ENCODE measurements at regions not wholly inside any gene's neighbourhood (a gene's known extent, or its start where the extent isn't known, plus 50 kb on each side); places are given as distances from the start of the nearest gene placed in this dataset.

DNA sequence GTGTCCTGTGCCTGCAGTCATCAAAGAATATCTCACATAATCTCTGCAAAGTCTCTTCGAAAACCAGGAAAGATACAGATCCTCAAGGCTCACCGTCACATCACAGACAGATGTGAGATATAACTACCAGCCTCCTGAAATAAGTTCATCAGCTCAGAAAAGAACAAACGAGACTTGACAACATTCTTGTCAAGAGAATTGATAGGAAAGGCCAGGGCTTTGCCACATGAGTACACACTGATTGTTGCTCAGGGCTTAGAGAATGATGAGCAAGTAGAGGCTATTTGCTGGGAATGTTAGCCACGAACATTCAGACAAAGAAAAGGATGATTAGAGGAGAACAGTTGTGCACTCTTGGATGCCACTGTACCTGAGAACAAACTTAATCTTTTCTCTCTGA lies 535.1 kb downstream of the ELAVL2 start (continued):
- TF ChIP-seq, protein P1, sequence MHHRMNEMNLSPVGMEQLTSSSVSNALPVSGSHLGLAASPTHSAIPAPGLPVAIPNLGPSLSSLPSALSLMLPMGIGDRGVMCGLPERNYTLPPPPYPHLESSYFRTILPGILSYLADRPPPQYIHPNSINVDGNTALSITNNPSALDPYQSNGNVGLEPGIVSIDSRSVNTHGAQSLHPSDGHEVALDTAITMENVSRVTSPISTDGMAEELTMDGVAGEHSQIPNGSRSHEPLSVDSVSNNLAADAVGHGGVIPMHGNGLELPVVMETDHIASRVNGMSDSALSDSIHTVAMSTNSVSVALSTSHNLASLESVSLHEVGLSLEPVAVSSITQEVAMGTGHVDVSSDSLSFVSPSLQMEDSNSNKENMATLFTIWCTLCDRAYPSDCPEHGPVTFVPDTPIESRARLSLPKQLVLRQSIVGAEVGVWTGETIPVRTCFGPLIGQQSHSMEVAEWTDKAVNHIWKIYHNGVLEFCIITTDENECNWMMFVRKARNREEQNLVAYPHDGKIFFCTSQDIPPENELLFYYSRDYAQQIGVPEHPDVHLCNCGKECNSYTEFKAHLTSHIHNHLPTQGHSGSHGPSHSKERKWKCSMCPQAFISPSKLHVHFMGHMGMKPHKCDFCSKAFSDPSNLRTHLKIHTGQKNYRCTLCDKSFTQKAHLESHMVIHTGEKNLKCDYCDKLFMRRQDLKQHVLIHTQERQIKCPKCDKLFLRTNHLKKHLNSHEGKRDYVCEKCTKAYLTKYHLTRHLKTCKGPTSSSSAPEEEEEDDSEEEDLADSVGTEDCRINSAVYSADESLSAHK (tag by site-specific recombination; IDR thresholded peaks at IDR 0.05) = no peak

DNA sequence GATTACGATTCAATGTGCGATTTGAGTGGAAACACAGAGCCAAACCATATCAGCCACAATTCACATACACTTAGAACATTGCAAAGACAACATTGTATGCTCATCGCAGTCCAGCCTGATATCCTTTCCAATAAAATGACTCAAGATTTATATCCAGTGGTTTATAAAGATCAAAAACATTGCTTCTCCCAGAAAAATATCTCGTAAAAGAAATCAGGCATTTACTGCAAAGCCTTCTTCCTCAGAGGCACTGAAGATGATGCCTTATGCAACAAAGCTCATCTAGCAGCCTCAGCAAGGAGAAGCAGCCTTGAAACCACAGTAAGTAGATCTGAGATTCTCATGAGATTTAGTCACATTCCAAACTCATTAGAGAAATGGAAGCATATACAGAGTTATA lies 523.8 kb downstream of the ELAVL2 start:
- Histone ChIP-seq H3K36me3 (ENCODE audit: control insufficient read depth in 2 of 2, insufficient read depth in 1 of 2, low read length in 2 of 2) (no peaks in the 10 kb centered on the region), H3K4me1 (ENCODE audit: control insufficient read depth, insufficient read depth, low read length) (no peaks in the 10 kb centered on the region), H3K4me3 (ENCODE audit: low read depth, low read length) (no peak overlapping the region), H3K9me3 (ENCODE audit: control insufficient read depth, insufficient read depth, low read depth, low read length) (no peaks in the 10 kb centered on the region), H3K27ac (ENCODE audit: extremely low read depth, low read depth, low read length) (no peak overlapping the region)
- TF ChIP-seq ZNF10 (tag by site-specific recombination; IDR thresholded peaks at IDR 0.05) (no peak), RBAK (tag by site-specific recombination; IDR thresholded peaks at IDR 0.05) (no peak), ZNF837 (tag by site-specific recombination; IDR thresholded peaks at IDR 0.05) (no peak), ZNF560 (tag by site-specific recombination; IDR thresholded peaks at IDR 0.05; ENCODE audit: borderline replicate concordance) (no peak)
- TF ChIP-seq, protein P2, sequence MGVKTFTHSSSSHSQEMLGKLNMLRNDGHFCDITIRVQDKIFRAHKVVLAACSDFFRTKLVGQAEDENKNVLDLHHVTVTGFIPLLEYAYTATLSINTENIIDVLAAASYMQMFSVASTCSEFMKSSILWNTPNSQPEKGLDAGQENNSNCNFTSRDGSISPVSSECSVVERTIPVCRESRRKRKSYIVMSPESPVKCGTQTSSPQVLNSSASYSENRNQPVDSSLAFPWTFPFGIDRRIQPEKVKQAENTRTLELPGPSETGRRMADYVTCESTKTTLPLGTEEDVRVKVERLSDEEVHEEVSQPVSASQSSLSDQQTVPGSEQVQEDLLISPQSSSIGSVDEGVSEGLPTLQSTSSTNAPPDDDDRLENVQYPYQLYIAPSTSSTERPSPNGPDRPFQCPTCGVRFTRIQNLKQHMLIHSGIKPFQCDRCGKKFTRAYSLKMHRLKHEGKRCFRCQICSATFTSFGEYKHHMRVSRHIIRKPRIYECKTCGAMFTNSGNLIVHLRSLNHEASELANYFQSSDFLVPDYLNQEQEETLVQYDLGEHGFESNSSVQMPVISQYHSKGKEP (tag by site-specific recombination; IDR thresholded peaks at IDR 0.05) = no peak
- POLR2A ChIA-PET = no interaction called here
- CTCF ChIA-PET = no interaction called here

DNA sequence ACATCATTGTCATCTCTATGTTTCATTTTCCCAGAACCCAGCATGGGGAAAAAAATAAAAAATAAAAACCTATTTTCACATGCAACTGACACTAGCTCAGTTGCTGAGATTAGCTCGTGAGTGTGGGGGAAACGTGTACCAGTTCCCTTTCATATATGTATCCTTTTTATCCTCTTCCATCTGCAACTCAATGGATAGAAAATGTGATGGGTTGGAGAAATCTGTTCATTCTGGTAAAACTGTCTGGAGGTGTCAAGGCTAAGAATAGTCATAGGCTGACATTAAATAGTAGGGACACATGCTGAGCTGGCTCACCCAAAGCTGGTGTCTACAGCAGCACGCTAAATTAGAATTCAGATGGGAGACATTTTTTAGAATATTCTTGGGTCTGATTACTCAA lies 519.3 kb downstream of the ELAVL2 start:
- Histone ChIP-seq H3K4me1 (ENCODE audit: control insufficient read depth, insufficient read depth, low read length) (no peaks in the 10 kb centered on the region), H3K9me3 (ENCODE audit: control insufficient read depth, insufficient read depth, low read depth, low read length) (no peaks in the 10 kb centered on the region), H3K27ac (ENCODE audit: extremely low read depth, low read depth, low read length) (no peak overlapping the region), H3K36me3 (ENCODE audit: control insufficient read depth in 2 of 2, insufficient read depth in 1 of 2, low read length in 2 of 2) (no peaks in the 10 kb centered on the region), H3K4me3 (ENCODE audit: low read depth, low read length) (no peak overlapping the region)
- POLR2A ChIA-PET = no interaction called here
- CTCF ChIA-PET = no interaction called here
- TF ChIP-seq ZNF248 (tag by site-specific recombination; IDR thresholded peaks at IDR 0.05) (no peak), KLF9 (tag by site-specific recombination; IDR thresholded peaks at IDR 0.05; ENCODE audit: low read depth) (no peak), RBAK (tag by site-specific recombination; IDR thresholded peaks at IDR 0.05) (no peak), KLF10 (tag by site-specific recombination; IDR thresholded peaks at IDR 0.05) (no peak), ZFP41 (tag by site-specific recombination; IDR thresholded peaks at IDR 0.05; ENCODE audit: borderline replicate concordance) (no peak), ZNF138 (tag by site-specific recombination; IDR thresholded peaks at IDR 0.05; ENCODE audit: borderline replicate concordance) (no peak), ZNF391 (tag by site-specific recombination; IDR thresholded peaks at IDR 0.05; ENCODE audit: borderline replicate concordance, low read depth) (no peak)
- TF ChIP-seq, protein P3, sequence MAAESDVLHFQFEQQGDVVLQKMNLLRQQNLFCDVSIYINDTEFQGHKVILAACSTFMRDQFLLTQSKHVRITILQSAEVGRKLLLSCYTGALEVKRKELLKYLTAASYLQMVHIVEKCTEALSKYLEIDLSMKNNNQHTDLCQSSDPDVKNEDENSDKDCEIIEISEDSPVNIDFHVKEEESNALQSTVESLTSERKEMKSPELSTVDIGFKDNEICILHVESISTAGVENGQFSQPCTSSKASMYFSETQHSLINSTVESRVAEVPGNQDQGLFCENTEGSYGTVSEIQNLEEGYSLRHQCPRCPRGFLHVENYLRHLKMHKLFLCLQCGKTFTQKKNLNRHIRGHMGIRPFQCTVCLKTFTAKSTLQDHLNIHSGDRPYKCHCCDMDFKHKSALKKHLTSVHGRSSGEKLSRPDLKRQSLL (tag by site-specific recombination; IDR thresholded peaks at IDR 0.05) = no peak
- TF ChIP-seq, protein P4, sequence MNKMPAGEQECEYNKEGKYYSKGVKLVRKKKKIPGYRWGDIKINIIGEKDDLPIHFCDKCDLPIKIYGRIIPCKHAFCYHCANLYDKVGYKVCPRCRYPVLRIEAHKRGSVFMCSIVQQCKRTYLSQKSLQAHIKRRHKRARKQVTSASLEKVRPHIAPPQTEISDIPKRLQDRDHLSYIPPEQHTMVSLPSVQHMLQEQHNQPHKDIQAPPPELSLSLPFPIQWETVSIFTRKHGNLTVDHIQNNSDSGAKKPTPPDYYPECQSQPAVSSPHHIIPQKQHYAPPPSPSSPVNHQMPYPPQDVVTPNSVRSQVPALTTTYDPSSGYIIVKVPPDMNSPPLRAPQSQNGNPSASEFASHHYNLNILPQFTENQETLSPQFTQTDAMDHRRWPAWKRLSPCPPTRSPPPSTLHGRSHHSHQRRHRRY (tag by site-specific recombination; IDR thresholded peaks at IDR 0.05) = no peak
- TF ChIP-seq, protein P5, sequence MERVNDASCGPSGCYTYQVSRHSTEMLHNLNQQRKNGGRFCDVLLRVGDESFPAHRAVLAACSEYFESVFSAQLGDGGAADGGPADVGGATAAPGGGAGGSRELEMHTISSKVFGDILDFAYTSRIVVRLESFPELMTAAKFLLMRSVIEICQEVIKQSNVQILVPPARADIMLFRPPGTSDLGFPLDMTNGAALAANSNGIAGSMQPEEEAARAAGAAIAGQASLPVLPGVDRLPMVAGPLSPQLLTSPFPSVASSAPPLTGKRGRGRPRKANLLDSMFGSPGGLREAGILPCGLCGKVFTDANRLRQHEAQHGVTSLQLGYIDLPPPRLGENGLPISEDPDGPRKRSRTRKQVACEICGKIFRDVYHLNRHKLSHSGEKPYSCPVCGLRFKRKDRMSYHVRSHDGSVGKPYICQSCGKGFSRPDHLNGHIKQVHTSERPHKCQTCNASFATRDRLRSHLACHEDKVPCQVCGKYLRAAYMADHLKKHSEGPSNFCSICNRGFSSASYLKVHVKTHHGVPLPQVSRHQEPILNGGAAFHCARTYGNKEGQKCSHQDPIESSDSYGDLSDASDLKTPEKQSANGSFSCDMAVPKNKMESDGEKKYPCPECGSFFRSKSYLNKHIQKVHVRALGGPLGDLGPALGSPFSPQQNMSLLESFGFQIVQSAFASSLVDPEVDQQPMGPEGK (tag by site-specific recombination; IDR thresholded peaks at IDR 0.05) = no peak
